Ishikawa (cell line): ENCODE measurements at regions not wholly inside any gene's neighbourhood (a gene's known extent, or its start where the extent isn't known, plus 50 kb on each side); places are given as distances from the start of the nearest gene placed in this dataset.

ENCODE experiments used
- CEBPB ChIP-seq: IDR thresholded peaks from 2 replicates; pipeline ENCODE4 v1.6.1; 2012
- CREB1 ChIP-seq: IDR thresholded peaks from 2 replicates; pipeline ENCODE4 v1.6.1; 2012; ENCODE audit warnings: low read depth
- EGR1 ChIP-seq: IDR thresholded peaks from 2 replicates; pipeline ENCODE4 v1.6.1; 2012
- EP300 ChIP-seq: IDR thresholded peaks from 2 replicates; pipeline ENCODE4 v1.6.1; 2012; ENCODE audit warnings: borderline replicate concordance
- FOXM1 ChIP-seq: IDR thresholded peaks from 2 replicates; pipeline ENCODE4 v1.6.1; 2012; ENCODE audit warnings: low read depth, borderline replicate concordance
- MAX ChIP-seq: IDR thresholded peaks from 2 replicates; pipeline ENCODE4 v1.6.1; 2012
- NFIC ChIP-seq: IDR thresholded peaks from 2 replicates; pipeline ENCODE4 v1.6.1; 2012
- RAD21 ChIP-seq: IDR thresholded peaks from 2 replicates; pipeline ENCODE4 v1.6.1; 2012; ENCODE audit warnings: low read depth
- REST ChIP-seq: IDR thresholded peaks from 2 replicates; pipeline ENCODE4 v1.6.1; 2012; ENCODE audit warnings: low read depth, mild to moderate bottlenecking
- TAF1 ChIP-seq: IDR thresholded peaks from 2 replicates; pipeline ENCODE4 v1.6.1; 2012; ENCODE audit warnings: low read depth, mild to moderate bottlenecking
- TCF12 ChIP-seq: IDR thresholded peaks from 2 replicates; pipeline ENCODE4 v1.6.1; 2012; ENCODE audit warnings: low read depth
- TEAD4 ChIP-seq: IDR thresholded peaks from 2 replicates; pipeline ENCODE4 v1.6.1; 2012
- USF1 ChIP-seq: IDR thresholded peaks from 2 replicates; pipeline ENCODE4 v1.6.1; 2012
- YY1 ChIP-seq: IDR thresholded peaks from 2 replicates; pipeline ENCODE4 v1.6.1; 2012; ENCODE audit warnings: low read depth
- ZBTB7A ChIP-seq: IDR thresholded peaks from 2 replicates; pipeline ENCODE4 v1.6.1; 2012; ENCODE audit warnings: low read depth

GRCh38 chr6:156425359-156426020 is 351.7 kb upstream of the ARID1B start:
- TF ChIP-seq FOXM1 (no peak), EP300 (no peak)

- no peak for TF ChIP-seq NFIC
- TF ChIP-seq TAF1, result no peak
- no peak for TF ChIP-seq USF1
- TF ChIP-seq REST, result no peak
- TF ChIP-seq ZBTB7A, result no peak
- TF ChIP-seq TCF12, result no peak
- no peak for TF ChIP-seq FOXM1
- TF ChIP-seq RAD21, result no peak
- no peak for TF ChIP-seq EGR1
- no peak for TF ChIP-seq CEBPB
- no peak for TF ChIP-seq MAX
- TF ChIP-seq CREB1, result no peak
- no peak for TF ChIP-seq TEAD4
These were observed 353.3 kb upstream of the ARID1B start for GRCh38 chr6:156423829-156424228.

- TF ChIP-seq CEBPB (no peak), NFIC (no peak), TCF12 (no peak), REST (no peak), YY1 (no peak), TEAD4 (no peak), ZBTB7A (no peak), FOXM1 (no peak), CREB1 (no peak), EGR1 (no peak), RAD21 (no peak), USF1 (no peak), MAX (no peak), TAF1 (no peak)
These were observed 354.1 kb upstream of the ARID1B start for GRCh38 chr6:156423075-156423474.

- TF ChIP-seq YY1, result no peak
- no peak for TF ChIP-seq EGR1
- no peak for TF ChIP-seq TEAD4
- no peak for TF ChIP-seq FOXM1
- TF ChIP-seq CEBPB, result no peak
- no peak for TF ChIP-seq REST
- no peak for TF ChIP-seq TAF1
- TF ChIP-seq NFIC, result no peak
- TF ChIP-seq ZBTB7A, result no peak
- no peak for TF ChIP-seq MAX
- no peak for TF ChIP-seq TCF12
- TF ChIP-seq USF1, result no peak
- TF ChIP-seq EP300, result no peak
- TF ChIP-seq CREB1, result no peak
These were observed 355.2 kb upstream of the ARID1B start for GRCh38 chr6:156421933-156422332.
